ENCODE measurements at regions not wholly inside any gene's neighbourhood (a gene's known extent, or its start where the extent isn't known, plus 50 kb on each side); places are given as distances from the start of the nearest gene placed in this dataset.

DNA sequence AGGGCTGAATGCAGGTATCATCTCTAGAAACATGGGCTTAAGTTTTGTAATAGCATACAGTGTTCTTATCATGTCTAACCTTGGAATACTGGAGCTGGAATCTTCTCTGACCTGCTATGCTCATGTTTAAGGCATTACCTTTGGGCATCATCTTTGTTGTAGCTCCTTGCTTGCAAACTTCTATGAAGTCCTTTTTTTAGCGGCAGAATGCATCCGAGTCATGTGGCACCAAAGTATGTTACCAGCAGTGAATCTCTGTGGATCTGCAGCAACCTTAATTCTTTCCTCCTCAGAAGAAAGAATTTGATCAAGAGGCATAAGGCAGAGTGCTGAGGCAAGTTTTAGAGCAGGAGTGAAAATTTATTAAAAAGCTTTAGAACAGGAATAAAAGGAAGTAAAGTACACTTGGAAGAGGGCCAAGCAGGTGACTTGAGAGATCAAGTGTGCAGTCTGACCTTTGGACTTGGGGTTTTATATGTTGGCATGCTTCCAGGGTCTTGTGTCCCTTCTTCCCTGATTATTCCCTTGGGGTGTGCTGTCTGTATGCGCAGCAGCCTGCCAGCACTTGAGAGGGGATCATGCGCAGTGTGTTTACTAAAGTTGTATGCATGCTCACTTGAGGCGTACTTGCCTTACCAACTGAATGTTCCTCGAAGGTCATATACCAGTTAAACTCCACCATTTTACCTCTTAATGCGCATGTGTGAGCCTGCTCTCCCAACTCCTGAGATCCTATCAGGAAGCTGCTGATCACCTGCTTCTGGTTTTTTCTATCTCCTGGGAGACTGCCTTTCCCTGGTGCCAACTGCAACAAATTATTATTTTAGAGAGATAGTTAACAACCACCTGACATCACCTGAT lies 115.5 kb downstream of the LACC1 start:
- peaks cover 21% of the 10 kb centered on the region for H3K27me3 Mint-ChIP-seq (ENCODE audit: insufficient read depth)
- TF ChIP-seq, protein P1, sequence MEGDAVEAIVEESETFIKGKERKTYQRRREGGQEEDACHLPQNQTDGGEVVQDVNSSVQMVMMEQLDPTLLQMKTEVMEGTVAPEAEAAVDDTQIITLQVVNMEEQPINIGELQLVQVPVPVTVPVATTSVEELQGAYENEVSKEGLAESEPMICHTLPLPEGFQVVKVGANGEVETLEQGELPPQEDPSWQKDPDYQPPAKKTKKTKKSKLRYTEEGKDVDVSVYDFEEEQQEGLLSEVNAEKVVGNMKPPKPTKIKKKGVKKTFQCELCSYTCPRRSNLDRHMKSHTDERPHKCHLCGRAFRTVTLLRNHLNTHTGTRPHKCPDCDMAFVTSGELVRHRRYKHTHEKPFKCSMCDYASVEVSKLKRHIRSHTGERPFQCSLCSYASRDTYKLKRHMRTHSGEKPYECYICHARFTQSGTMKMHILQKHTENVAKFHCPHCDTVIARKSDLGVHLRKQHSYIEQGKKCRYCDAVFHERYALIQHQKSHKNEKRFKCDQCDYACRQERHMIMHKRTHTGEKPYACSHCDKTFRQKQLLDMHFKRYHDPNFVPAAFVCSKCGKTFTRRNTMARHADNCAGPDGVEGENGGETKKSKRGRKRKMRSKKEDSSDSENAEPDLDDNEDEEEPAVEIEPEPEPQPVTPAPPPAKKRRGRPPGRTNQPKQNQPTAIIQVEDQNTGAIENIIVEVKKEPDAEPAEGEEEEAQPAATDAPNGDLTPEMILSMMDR (IDR thresholded peaks at IDR 0.05) = no peak
- no peak overlapping the region for H3K4me3 Mint-ChIP-seq
- H3K36me3 Mint-ChIP-seq (ENCODE audit: low read depth) = peaks cover 7% of the 10 kb centered on the region; the same call in 1 of the 2 replicates
- no peak for DNase-seq
- no peaks in the 10 kb centered on the region for H3K4me1 Mint-ChIP-seq (ENCODE audit: low read depth)
- peaks cover 14% of the 10 kb centered on the region; the same call in 1 of the 2 replicates for H3K9me3 Mint-ChIP-seq
- no peak overlapping the region for H3K27ac Mint-ChIP-seq

- TF ChIP-seq, protein P1 (IDR thresholded peaks at IDR 0.05) = no peak
- peaks cover 19% of the 10 kb centered on the region for H3K27me3 Mint-ChIP-seq (ENCODE audit: insufficient read depth)
- H3K4me3 Mint-ChIP-seq = no peak overlapping the region
- peaks cover 15% of the 10 kb centered on the region; the same call in 1 of the 2 replicates for H3K9me3 Mint-ChIP-seq
- H3K27ac Mint-ChIP-seq = no peak overlapping the region
- no peak for DNase-seq
- H3K36me3 Mint-ChIP-seq (ENCODE audit: low read depth) = peaks cover 7% of the 10 kb centered on the region; the same call in 1 of the 2 replicates
- H3K4me1 Mint-ChIP-seq (ENCODE audit: low read depth) = no peaks in the 10 kb centered on the region
Observed at GRCh38 chr13:43996221-43996620, 116.5 kb downstream of the LACC1 start.

- Mint-ChIP-seq H3K27ac (no peak overlapping the region), H3K9me3 (peaks cover 13% of the 10 kb centered on the region; the same call in 1 of the 2 replicates), H3K27me3 (ENCODE audit: insufficient read depth) (peaks cover 8% of the 10 kb centered on the region), H3K4me1 (ENCODE audit: low read depth) (peaks cover 13% of the 10 kb centered on the region), H3K36me3 (ENCODE audit: low read depth) (peaks cover 4% of the 10 kb centered on the region; the same call in 1 of the 2 replicates), H3K4me3 (no peak overlapping the region)
- TF ChIP-seq, protein P1 (IDR thresholded peaks at IDR 0.05) = no peak
- DNase-seq = no peak
Observed at GRCh38 chr13:44003481-44003880, 123.8 kb downstream of the LACC1 start.

DNA sequence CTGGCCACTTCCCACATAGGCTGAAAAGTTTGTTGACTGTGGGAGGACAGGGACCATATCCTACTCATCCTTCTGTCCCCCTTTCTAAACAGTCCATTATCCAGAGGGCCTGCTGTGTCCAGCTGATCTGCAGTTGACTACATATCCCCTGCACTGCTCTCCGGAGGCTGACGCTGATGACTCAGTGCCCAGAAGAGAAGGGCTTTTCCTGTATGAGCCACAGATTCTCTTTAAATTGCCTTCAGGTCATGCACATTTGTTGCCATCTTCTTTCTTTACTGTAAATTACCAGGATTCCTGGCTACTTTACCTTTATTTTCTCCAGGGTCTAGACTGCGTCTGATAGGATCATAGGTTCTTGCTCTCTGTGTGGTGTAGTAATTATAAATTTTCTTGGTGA lies 125.2 kb downstream of the LACC1 start:
- DNase-seq = peak; percentile 53
- TF ChIP-seq, protein P1 (IDR thresholded peaks at IDR 0.05) = no peak
- Mint-ChIP-seq H3K36me3 (ENCODE audit: low read depth) (peaks cover 4% of the 10 kb centered on the region; the same call in 1 of the 2 replicates), H3K27me3 (ENCODE audit: insufficient read depth) (peaks cover 8% of the 10 kb centered on the region), H3K4me1 (ENCODE audit: low read depth) (peaks cover 13% of the 10 kb centered on the region), H3K9me3 (peaks cover 13% of the 10 kb centered on the region; the same call in 1 of the 2 replicates), H3K4me3 (no peak overlapping the region), H3K27ac (peak overlapping the region; percentile 8; the same call in 1 of the 2 replicates)

- peaks cover 4% of the 10 kb centered on the region; the same call in 1 of the 2 replicates for H3K36me3 Mint-ChIP-seq (ENCODE audit: low read depth)
- H3K4me3 Mint-ChIP-seq = no peak overlapping the region
- H3K4me1 Mint-ChIP-seq (ENCODE audit: low read depth) = peaks cover 13% of the 10 kb centered on the region
- H3K9me3 Mint-ChIP-seq = peaks cover 5% of the 10 kb centered on the region; the same call in 1 of the 2 replicates
- DNase-seq = no peak
- TF ChIP-seq, protein P1 (IDR thresholded peaks at IDR 0.05) = no peak
- H3K27ac Mint-ChIP-seq = no peak overlapping the region
- H3K27me3 Mint-ChIP-seq (ENCODE audit: insufficient read depth) = peaks cover 5% of the 10 kb centered on the region
Observed at GRCh38 chr13:44007451-44007850, 127.7 kb downstream of the LACC1 start.

Data from HFFc6 (cell line).